GM15510 (cell line): ENCODE measurements at regions not wholly inside any gene's neighbourhood (a gene's known extent, or its start where the extent isn't known, plus 50 kb on each side); places are given as distances from the start of the nearest gene placed in this dataset.

ENCODE experiments used
- POLR2A ChIP-seq: IDR thresholded peaks from 3 replicates; pipeline ENCODE4 v1.6.1; 2011; ENCODE audit warnings: borderline replicate concordance; ENCODE audit not compliant: insufficient read length; ENCODE audit errors: extremely low read depth

GRCh38 chr4:14125375-14126129 is 498.0 kb upstream of the BOD1L1 start:
- TF ChIP-seq POLR2A: no peak

GRCh38 chr4:14130551-14130950 is 503.0 kb upstream of the BOD1L1 start:
- TF ChIP-seq POLR2A: no peak

- no peak for TF ChIP-seq POLR2A
Observed at GRCh38 chr4:14131335-14131734, 503.8 kb upstream of the BOD1L1 start.

- no peak for TF ChIP-seq POLR2A
Observed at GRCh38 chr4:14132301-14132700, 504.8 kb upstream of the BOD1L1 start.

GRCh38 chr4:14138106-14138505 is 510.6 kb upstream of the BOD1L1 start:
- no peak for TF ChIP-seq POLR2A

- TF ChIP-seq POLR2A: no peak
Observed at GRCh38 chr4:14143892-14144291, 516.4 kb upstream of the BOD1L1 start.

GRCh38 chr4:14149176-14150053 is 521.9 kb upstream of the BOD1L1 start:
- TF ChIP-seq POLR2A: no peak

GRCh38 chr4:14151101-14151500 is 523.6 kb upstream of the BOD1L1 start:
- no peak for TF ChIP-seq POLR2A

GRCh38 chr4:14152834-14153519 is 525.5 kb upstream of the BOD1L1 start:
- no peak for TF ChIP-seq POLR2A

GRCh38 chr4:14155803-14156202 is 528.3 kb upstream of the BOD1L1 start:
- TF ChIP-seq POLR2A: no peak

GRCh38 chr4:14157262-14157661 is 529.7 kb upstream of the BOD1L1 start:
- TF ChIP-seq POLR2A: no peak

GRCh38 chr4:14165222-14165920 is 537.8 kb upstream of the BOD1L1 start:
- no peak for TF ChIP-seq POLR2A

GRCh38 chr4:14167876-14168510 is 540.5 kb upstream of the BOD1L1 start:
- TF ChIP-seq POLR2A: no peak

- no peak for TF ChIP-seq POLR2A
Observed at GRCh38 chr4:14168919-14169318, 541.4 kb upstream of the BOD1L1 start.
